ENCODE measurements at regions not wholly inside any gene's neighbourhood (a gene's known extent, or its start where the extent isn't known, plus 50 kb on each side); places are given as distances from the start of the nearest gene placed in this dataset.

- TF ChIP-seq CTCF (IDR thresholded peaks at IDR 0.05; ENCODE audit: low read depth, low read length) (no peak), EZH2phosphoT487 (IDR thresholded peaks at IDR 0.05; ENCODE audit: low read depth) (no peak)
Measured at GRCh38 chr20:40572251-40572650, 116.8 kb downstream of the MAFB start.
